Epidermal melanocyte (primary cell): ENCODE measurements at regions not wholly inside any gene's neighbourhood (a gene's known extent, or its start where the extent isn't known, plus 50 kb on each side); places are given as distances from the start of the nearest gene placed in this dataset.

Source experiments
- DNase-seq: peaks from one replicate; pipeline ENCODE4 v3.0.0; 2011; ENCODE audit warnings: low spot score; ENCODE audit not compliant: insufficient read length

DNA sequence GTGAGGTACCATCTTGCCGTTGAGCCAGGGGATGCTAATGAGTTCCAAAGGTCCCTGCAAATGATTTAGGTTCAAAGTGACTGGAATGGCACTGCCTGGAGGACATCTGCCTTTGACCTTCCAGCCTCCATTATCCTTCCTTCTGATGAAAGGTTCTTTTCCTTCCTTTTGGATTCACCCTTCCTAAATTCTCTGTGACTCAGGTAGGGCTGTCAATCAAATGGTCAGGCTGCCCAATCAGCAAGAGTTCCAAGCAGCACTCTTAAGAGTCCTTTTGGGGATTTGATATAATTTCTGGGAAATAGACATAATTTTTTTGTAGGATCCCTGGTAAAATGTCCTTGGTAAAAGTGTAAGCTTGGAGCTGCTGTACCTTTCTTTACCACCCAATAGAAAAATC, 58.8 kb upstream of the LMO4 start:
- DNase-seq, result no peak

DNA sequence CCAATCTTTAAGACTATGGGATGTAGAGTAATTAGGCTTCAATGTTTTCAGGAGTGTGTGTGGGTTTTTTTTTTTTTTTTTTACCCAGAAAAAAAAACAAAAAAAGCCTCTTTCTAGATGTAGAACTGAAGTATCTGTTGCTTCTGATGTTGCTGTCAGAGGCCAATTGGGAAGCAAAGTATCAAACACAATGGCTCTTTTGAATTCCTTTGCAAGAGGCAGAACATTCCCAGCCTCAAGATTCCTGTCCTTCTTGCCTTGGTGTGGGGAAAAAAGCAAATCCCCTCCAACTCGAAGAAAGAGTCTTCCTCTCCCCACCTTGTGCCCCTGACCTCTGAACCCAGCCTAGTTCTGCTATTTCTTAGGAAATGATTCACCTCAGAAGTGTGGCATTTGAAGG, 55.4 kb upstream of the LMO4 start:
- peak; percentile 51 for DNase-seq

DNA sequence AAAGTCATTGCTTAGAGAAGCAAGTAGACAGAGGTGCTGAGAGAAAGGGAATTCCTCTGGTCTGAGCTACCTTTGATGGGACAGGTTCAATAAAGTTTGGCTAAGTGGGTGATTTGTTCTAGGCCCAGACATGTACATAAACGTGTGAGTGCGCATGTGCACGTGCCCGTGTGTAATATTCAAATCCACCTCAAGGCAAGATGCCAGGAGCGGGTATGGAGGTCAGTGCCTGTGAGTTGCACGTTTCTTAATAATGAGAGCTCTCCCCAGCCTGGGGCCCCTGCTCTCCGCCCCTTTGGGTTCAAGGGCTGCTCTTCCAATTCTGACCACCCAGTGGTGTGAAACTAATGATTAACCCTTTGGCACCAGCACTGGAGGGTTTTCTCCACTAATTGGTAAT, 53.8 kb upstream of the LMO4 start:
- no peak for DNase-seq

GRCh38 chr1:87278825-87279535, 49.7 kb upstream of the LMO4 start:
- DNase-seq, result no peak
